ENCODE measurements at regions not wholly inside any gene's neighbourhood (a gene's known extent, or its start where the extent isn't known, plus 50 kb on each side); places are given as distances from the start of the nearest gene placed in this dataset.

- H3K4me1 ChIP-seq (ENCODE audit: control insufficient read depth, extremely low read depth, insufficient read depth, low read length): peaks cover 30% of the 10 kb centered on the region
- no peak for DNase-seq (ENCODE audit: low read depth, low spot score)
- no peaks in the 10 kb centered on the region for H3K36me3 ChIP-seq (ENCODE audit: control insufficient read depth in 2 of 2, extremely low read depth in 1 of 2, insufficient read depth in 2 of 2, low read length in 2 of 2)
- H2AFZ ChIP-seq (ENCODE audit: control insufficient read depth, low read length): no peak overlapping the region
- dilution Hi-C loops (cut with MboI; ENCODE audit: extremely low pct_ligation_motif_present, low sequenced_read_pairs): no loop called here
- no peaks in the 10 kb centered on the region for H3K27me3 ChIP-seq (ENCODE audit: control insufficient read depth, extremely low read depth, insufficient read depth, low read length)
- no peaks in the 10 kb centered on the region for H4K20me1 ChIP-seq (ENCODE audit: control insufficient read depth, extremely low read depth, insufficient read depth, low read length)
- H3K9ac ChIP-seq (ENCODE audit: control insufficient read depth, extremely low read depth, insufficient read depth, low read length): no peak overlapping the region
- no peak overlapping the region for H3K4me3 ChIP-seq (ENCODE audit: control insufficient read depth in 2 of 3, extremely low read depth in 1 of 3, insufficient read depth in 2 of 3, low read depth in 1 of 3, low read length in 3 of 3)
- H3K4me2 ChIP-seq (ENCODE audit: control insufficient read depth, extremely low read depth, insufficient read depth, low read depth, low read length): no peak overlapping the region
- TF ChIP-seq EZH2 (IDR thresholded peaks at IDR 0.05; ENCODE audit: low read length): no peak
- TF ChIP-seq CTCF (optimal IDR thresholded peaks at IDR 0.05 in 1 of 3, IDR thresholded peaks at IDR 0.05 in 1 of 3, conservative IDR thresholded peaks at IDR 0.05 in 1 of 3; ENCODE audit: extremely low read depth in 1 of 3, insufficient read depth in 2 of 3, low read length in 3 of 3): no peak
- no peaks in the 10 kb centered on the region for H3K9me3 ChIP-seq (ENCODE audit: control insufficient read depth, low read depth, low read length)
- H3K9me1 ChIP-seq (ENCODE audit: control insufficient read depth, extremely low read depth, insufficient read depth, low read length): no peaks in the 10 kb centered on the region
- peak overlapping the region; percentile 25 for H3K27ac ChIP-seq (ENCODE audit: control insufficient read depth, insufficient read depth, low read length)
- FAIRE-seq: no peak
- H3K79me2 ChIP-seq (ENCODE audit: control insufficient read depth, insufficient read depth, low read length): no peaks in the 10 kb centered on the region
Measured at GRCh38 chr20:6651561-6651960, 115.9 kb upstream of the BMP2 start.

- dilution Hi-C loops (cut with MboI; ENCODE audit: extremely low pct_ligation_motif_present, low sequenced_read_pairs): no loop called here
- Histone ChIP-seq H3K36me3 (ENCODE audit: control insufficient read depth in 2 of 2, extremely low read depth in 1 of 2, insufficient read depth in 2 of 2, low read length in 2 of 2) (no peaks in the 10 kb centered on the region), H3K9me3 (ENCODE audit: control insufficient read depth, low read depth, low read length) (no peaks in the 10 kb centered on the region), H4K20me1 (ENCODE audit: control insufficient read depth, extremely low read depth, insufficient read depth, low read length) (no peaks in the 10 kb centered on the region), H3K9ac (ENCODE audit: control insufficient read depth, extremely low read depth, insufficient read depth, low read length) (no peak overlapping the region), H3K27ac (ENCODE audit: control insufficient read depth, insufficient read depth, low read length) (no peak overlapping the region), H3K4me1 (ENCODE audit: control insufficient read depth, extremely low read depth, insufficient read depth, low read length) (peaks cover 30% of the 10 kb centered on the region), H2AFZ (ENCODE audit: control insufficient read depth, low read length) (no peak overlapping the region), H3K9me1 (ENCODE audit: control insufficient read depth, extremely low read depth, insufficient read depth, low read length) (no peaks in the 10 kb centered on the region), H3K4me2 (ENCODE audit: control insufficient read depth, extremely low read depth, insufficient read depth, low read depth, low read length) (peak overlapping the region; percentile 8), H3K27me3 (ENCODE audit: control insufficient read depth, extremely low read depth, insufficient read depth, low read length) (no peaks in the 10 kb centered on the region), H3K4me3 (ENCODE audit: control insufficient read depth in 2 of 3, extremely low read depth in 1 of 3, insufficient read depth in 2 of 3, low read depth in 1 of 3, low read length in 3 of 3) (no peak overlapping the region), H3K79me2 (ENCODE audit: control insufficient read depth, insufficient read depth, low read length) (no peaks in the 10 kb centered on the region)
- peak; percentile 92 for FAIRE-seq
- peak; percentile 56 for DNase-seq (ENCODE audit: low read depth, low spot score)
- TF ChIP-seq CTCF (optimal IDR thresholded peaks at IDR 0.05 in 1 of 3, IDR thresholded peaks at IDR 0.05 in 1 of 3, conservative IDR thresholded peaks at IDR 0.05 in 1 of 3; ENCODE audit: extremely low read depth in 1 of 3, insufficient read depth in 2 of 3, low read length in 3 of 3) (no peak), EZH2 (IDR thresholded peaks at IDR 0.05; ENCODE audit: low read length) (no peak)
Measured at GRCh38 chr20:6651016-6651415, 116.5 kb upstream of the BMP2 start.

Data from keratinocyte (primary cell).